IgD-negative memory B cell (primary cell): ENCODE measurements at regions not wholly inside any gene's neighbourhood (a gene's known extent, or its start where the extent isn't known, plus 50 kb on each side); places are given as distances from the start of the nearest gene placed in this dataset.
"Not testable (repeated sequence)": the region's sequence is repeated elsewhere in the genome, so short reads cannot be mapped to it uniquely, and the experiment has no call there.

Source experiments
- H3K27ac Mint-ChIP-seq, 3 donors: one replicate each; pipeline ENCODE4 v1.8.0; 2020 to 2022; ENCODE audit warnings: mild to moderate bottlenecking in 3 of 3, mixed read lengths in 3 of 3, moderate library complexity in 1 of 3
- H3K27me3 Mint-ChIP-seq: one replicate; pipeline ENCODE4 v1.8.0; 2021; ENCODE audit warnings: mixed read lengths
- H3K36me3 Mint-ChIP-seq: one replicate; pipeline ENCODE4 v1.8.0; 2020; ENCODE audit warnings: mild to moderate bottlenecking, mixed read lengths
- H3K4me1 Mint-ChIP-seq, 3 donors: one replicate each; pipeline ENCODE4 v1.8.0; 2020 to 2022; ENCODE audit warnings: mixed read lengths in 3 of 3, mild to moderate bottlenecking in 1 of 3
- H3K4me3 Mint-ChIP-seq, 4 donors: one replicate each; pipeline ENCODE4 v1.8.0; 2020 to 2022; ENCODE audit warnings: mild to moderate bottlenecking in 4 of 4, mixed read lengths in 4 of 4, moderate library complexity in 3 of 4
- H3K9me3 Mint-ChIP-seq, 3 donors: one replicate each; pipeline ENCODE4 v1.8.0; 2020 to 2021; ENCODE audit warnings: mixed read lengths in 3 of 3, mild to moderate bottlenecking in 1 of 3

- Mint-ChIP-seq H3K4me1 (no peaks in the 10 kb centered on the region), H3K27me3 (peaks cover 2% of the 10 kb centered on the region), H3K36me3 (no peaks in the 10 kb centered on the region), H3K9me3 (peaks cover 5 to 16% (median 12%) of the 10 kb centered on the region in 3 donors), H3K4me3 (no peak overlapping the region), H3K27ac (no peak overlapping the region)
These were observed 347.3 kb downstream of the TRIM36 start for GRCh38 chr5:114822436-114822835.

- Mint-ChIP-seq H3K27ac (no peak overlapping the region), H3K27me3 (no peaks in the 10 kb centered on the region), H3K4me3 (no peak overlapping the region), H3K9me3 (no peaks in the 10 kb centered on the region), H3K4me1 (no peaks in the 10 kb centered on the region), H3K36me3 (no peaks in the 10 kb centered on the region)
These were observed 379.3 kb downstream of the TRIM36 start for GRCh38 chr5:114790403-114790792.

GRCh38 chr5:114789773-114790402, 379.8 kb downstream of the TRIM36 start:
- Mint-ChIP-seq H3K36me3 (no peaks in the 10 kb centered on the region), H3K4me1 (no peaks in the 10 kb centered on the region), H3K9me3 (no peaks in the 10 kb centered on the region), H3K27ac (no peak overlapping the region), H3K27me3 (no peaks in the 10 kb centered on the region), H3K4me3 (no peak overlapping the region)

GRCh38 chr5:114782869-114783268, 386.8 kb downstream of the TRIM36 start:
- Mint-ChIP-seq H3K27ac (no peak overlapping the region), H3K4me3 (no peak overlapping the region), H3K36me3 (no peaks in the 10 kb centered on the region), H3K27me3 (no peaks in the 10 kb centered on the region), H3K4me1 (no peaks in the 10 kb centered on the region), H3K9me3 (peaks cover 0 to 3% (median 0%) of the 10 kb centered on the region in 3 donors)

GRCh38 chr5:114782177-114782576, 387.5 kb downstream of the TRIM36 start:
- Mint-ChIP-seq H3K4me3 (no peak overlapping the region), H3K27me3 (no peaks in the 10 kb centered on the region), H3K9me3 (peaks cover 0 to 3% (median 0%) of the 10 kb centered on the region in 3 donors), H3K36me3 (no peaks in the 10 kb centered on the region), H3K27ac (peak overlapping the region in 1 of 3 donors; percentile 11), H3K4me1 (no peaks in the 10 kb centered on the region)

GRCh38 chr5:114780290-114780689, 389.4 kb downstream of the TRIM36 start:
- Mint-ChIP-seq H3K4me3 (no peak overlapping the region), H3K36me3 (no peaks in the 10 kb centered on the region), H3K27me3 (no peaks in the 10 kb centered on the region), H3K27ac (no peak overlapping the region), H3K4me1 (no peaks in the 10 kb centered on the region), H3K9me3 (peaks cover 0 to 3% (median 0%) of the 10 kb centered on the region in 3 donors)

GRCh38 chr5:114744406-114744805, 382.5 kb downstream of the KCNN2 start:
- Mint-ChIP-seq H3K4me3 (no peak overlapping the region), H3K9me3 (peaks cover 0 to 2% (median 0%) of the 10 kb centered on the region in 3 donors), H3K4me1 (no peaks in the 10 kb centered on the region), H3K36me3 (no peaks in the 10 kb centered on the region), H3K27ac (no peak overlapping the region), H3K27me3 (no peaks in the 10 kb centered on the region)

- H3K4me3 Mint-ChIP-seq, result no peak overlapping the region
- no peak overlapping the region for H3K27ac Mint-ChIP-seq
- no peaks in the 10 kb centered on the region for H3K36me3 Mint-ChIP-seq
- peaks cover 0 to 6% (median 0%) of the 10 kb centered on the region in 3 donors for H3K9me3 Mint-ChIP-seq
- peaks cover 2% of the 10 kb centered on the region for H3K27me3 Mint-ChIP-seq
- H3K4me1 Mint-ChIP-seq, result no peaks in the 10 kb centered on the region
These were observed 372.4 kb downstream of the KCNN2 start for GRCh38 chr5:114734238-114734637.

GRCh38 chr5:114729986-114730385, 368.1 kb downstream of the KCNN2 start:
- Mint-ChIP-seq H3K27ac (no peak overlapping the region), H3K27me3 (peaks cover 2% of the 10 kb centered on the region), H3K36me3 (no peaks in the 10 kb centered on the region), H3K9me3 (peaks cover 0 to 6% (median 0%) of the 10 kb centered on the region in 3 donors), H3K4me3 (no peak overlapping the region), H3K4me1 (no peaks in the 10 kb centered on the region)

- Mint-ChIP-seq H3K4me1 (no peaks in the 10 kb centered on the region), H3K36me3 (no peaks in the 10 kb centered on the region), H3K9me3 (peaks cover 0 to 6% (median 0%) of the 10 kb centered on the region in 3 donors), H3K4me3 (no peak overlapping the region), H3K27me3 (peaks cover 2% of the 10 kb centered on the region), H3K27ac (no peak overlapping the region)
These were observed 365.5 kb downstream of the KCNN2 start for GRCh38 chr5:114727358-114727757.

- Mint-ChIP-seq H3K4me3 (no peak overlapping the region), H3K9me3 (peaks cover 0 to 5% (median 0%) of the 10 kb centered on the region in 3 donors), H3K27ac (no peak overlapping the region)
These were observed 364.3 kb downstream of the KCNN2 start for GRCh38 chr5:114726131-114726530.

GRCh38 chr5:114719268-114719667, 357.4 kb downstream of the KCNN2 start:
- no peaks in the 10 kb centered on the region for H3K4me1 Mint-ChIP-seq
- no peak overlapping the region for H3K27ac Mint-ChIP-seq
- H3K4me3 Mint-ChIP-seq, result no peak overlapping the region
- peaks cover 4 to 9% (median 5%) of the 10 kb centered on the region in 3 donors for H3K9me3 Mint-ChIP-seq
- no peaks in the 10 kb centered on the region for H3K27me3 Mint-ChIP-seq
- H3K36me3 Mint-ChIP-seq, result no peaks in the 10 kb centered on the region

More at GRCh38 chr5:114726131-114726530, 364.3 kb downstream of the KCNN2 start:
- Mint-ChIP-seq H3K4me1 (no peaks in the 10 kb centered on the region), H3K27me3 (peaks cover 2% of the 10 kb centered on the region), H3K36me3 (no peaks in the 10 kb centered on the region)

- Mint-ChIP-seq H3K4me3 (no peak overlapping the region), H3K27me3 (no peaks in the 10 kb centered on the region), H3K4me1 (no peaks in the 10 kb centered on the region), H3K9me3 (peaks cover 4 to 9% (median 5%) of the 10 kb centered on the region in 3 donors), H3K27ac (no peak overlapping the region), H3K36me3 (no peaks in the 10 kb centered on the region)
These were observed 355.1 kb downstream of the KCNN2 start for GRCh38 chr5:114716955-114717354.

- not testable (repeated sequence) for H3K9me3 Mint-ChIP-seq, H3K27ac Mint-ChIP-seq, H3K27me3 Mint-ChIP-seq, H3K4me3 Mint-ChIP-seq, H3K4me1 Mint-ChIP-seq, H3K36me3 Mint-ChIP-seq
These were observed 342.5 kb downstream of the KCNN2 start for GRCh38 chr5:114704225-114704893.

GRCh38 chr5:114702731-114703130, 340.9 kb downstream of the KCNN2 start:
- Mint-ChIP-seq H3K4me1 (peaks cover 0 to 1% (median 0%) of the 10 kb centered on the region in 3 donors), H3K9me3 (no peaks in the 10 kb centered on the region), H3K36me3 (no peaks in the 10 kb centered on the region), H3K4me3 (no peak overlapping the region), H3K27ac (no peak overlapping the region), H3K27me3 (no peaks in the 10 kb centered on the region)

- Mint-ChIP-seq H3K36me3 (no peaks in the 10 kb centered on the region), H3K4me1 (peaks cover 0 to 1% (median 0%) of the 10 kb centered on the region in 3 donors), H3K9me3 (peaks cover 0 to 4% (median 0%) of the 10 kb centered on the region in 3 donors), H3K27me3 (no peaks in the 10 kb centered on the region), H3K4me3 (no peak overlapping the region), H3K27ac (no peak overlapping the region)
These were observed 340.3 kb downstream of the KCNN2 start for GRCh38 chr5:114702136-114702535.
